Ishikawa (cell line): ENCODE measurements at regions not wholly inside any gene's neighbourhood (a gene's known extent, or its start where the extent isn't known, plus 50 kb on each side); places are given as distances from the start of the nearest gene placed in this dataset.

Source experiments
- CEBPB ChIP-seq: IDR thresholded peaks from 2 replicates; pipeline ENCODE4 v1.6.1; 2012
- CREB1 ChIP-seq: IDR thresholded peaks from 2 replicates; pipeline ENCODE4 v1.6.1; 2012; ENCODE audit warnings: low read depth
- EGR1 ChIP-seq: IDR thresholded peaks from 2 replicates; pipeline ENCODE4 v1.6.1; 2012
- EP300 ChIP-seq: IDR thresholded peaks from 2 replicates; pipeline ENCODE4 v1.6.1; 2012; ENCODE audit warnings: borderline replicate concordance
- FOXM1 ChIP-seq: IDR thresholded peaks from 2 replicates; pipeline ENCODE4 v1.6.1; 2012; ENCODE audit warnings: low read depth, borderline replicate concordance
- MAX ChIP-seq: IDR thresholded peaks from 2 replicates; pipeline ENCODE4 v1.6.1; 2012
- NFIC ChIP-seq: IDR thresholded peaks from 2 replicates; pipeline ENCODE4 v1.6.1; 2012
- RAD21 ChIP-seq: IDR thresholded peaks from 2 replicates; pipeline ENCODE4 v1.6.1; 2012; ENCODE audit warnings: low read depth
- REST ChIP-seq: IDR thresholded peaks from 2 replicates; pipeline ENCODE4 v1.6.1; 2012; ENCODE audit warnings: low read depth, mild to moderate bottlenecking
- TAF1 ChIP-seq: IDR thresholded peaks from 2 replicates; pipeline ENCODE4 v1.6.1; 2012; ENCODE audit warnings: low read depth, mild to moderate bottlenecking
- TCF12 ChIP-seq: IDR thresholded peaks from 2 replicates; pipeline ENCODE4 v1.6.1; 2012; ENCODE audit warnings: low read depth
- TEAD4 ChIP-seq: IDR thresholded peaks from 2 replicates; pipeline ENCODE4 v1.6.1; 2012
- USF1 ChIP-seq: IDR thresholded peaks from 2 replicates; pipeline ENCODE4 v1.6.1; 2012
- YY1 ChIP-seq: IDR thresholded peaks from 2 replicates; pipeline ENCODE4 v1.6.1; 2012; ENCODE audit warnings: low read depth
- ZBTB7A ChIP-seq: IDR thresholded peaks from 2 replicates; pipeline ENCODE4 v1.6.1; 2012; ENCODE audit warnings: low read depth

- TF ChIP-seq NFIC, result peak; percentile 62
- TF ChIP-seq ZBTB7A, result no peak
- TF ChIP-seq USF1, result no peak
Observed at GRCh38 chr12:108430245-108430644, 84.8 kb upstream of the FICD start.

- TF ChIP-seq REST (no peak), EGR1 (no peak), EP300 (no peak), MAX (no peak), CREB1 (no peak), NFIC (no peak), TAF1 (no peak), RAD21 (no peak), FOXM1 (no peak), TCF12 (no peak), ZBTB7A (no peak), CEBPB (no peak), YY1 (no peak), USF1 (no peak), TEAD4 (no peak)
Observed at GRCh38 chr12:108425238-108425795, 86.2 kb upstream of the CMKLR1 start.

GRCh38 chr12:108424816-108425215 is 85.7 kb upstream of the CMKLR1 start:
- TF ChIP-seq EGR1 (no peak), CEBPB (no peak), TAF1 (no peak), USF1 (no peak)

- TF ChIP-seq YY1, result no peak
- no peak for TF ChIP-seq CREB1
- TF ChIP-seq FOXM1, result no peak
- no peak for TF ChIP-seq USF1
- TF ChIP-seq ZBTB7A, result no peak
- no peak for TF ChIP-seq CEBPB
- no peak for TF ChIP-seq TAF1
- no peak for TF ChIP-seq NFIC
- no peak for TF ChIP-seq EGR1
- TF ChIP-seq RAD21, result no peak
- no peak for TF ChIP-seq TCF12
- TF ChIP-seq MAX, result no peak
Observed at GRCh38 chr12:108424026-108424425, 84.9 kb upstream of the CMKLR1 start.

- no peak for TF ChIP-seq REST
- no peak for TF ChIP-seq MAX
- TF ChIP-seq CREB1, result no peak
- no peak for TF ChIP-seq USF1
- no peak for TF ChIP-seq EGR1
- TF ChIP-seq NFIC, result no peak
- no peak for TF ChIP-seq TCF12
- TF ChIP-seq RAD21, result no peak
- no peak for TF ChIP-seq TAF1
- TF ChIP-seq YY1, result no peak
- TF ChIP-seq CEBPB, result no peak
- no peak for TF ChIP-seq ZBTB7A
- TF ChIP-seq TEAD4, result no peak
- TF ChIP-seq EP300, result no peak
- TF ChIP-seq FOXM1, result no peak
Observed at GRCh38 chr12:108423486-108423885, 84.4 kb upstream of the CMKLR1 start.
